ENCODE measurements at regions not wholly inside any gene's neighbourhood (a gene's known extent, or its start where the extent isn't known, plus 50 kb on each side); places are given as distances from the start of the nearest gene placed in this dataset.

- DNase-seq (ENCODE audit: low read depth, low spot score) (no peak), FAIRE-seq (no peak)
- Histone ChIP-seq H3K27ac (ENCODE audit: control insufficient read depth, insufficient read depth, low read length) (no peak overlapping the region), H3K36me3 (ENCODE audit: control insufficient read depth in 2 of 2, extremely low read depth in 1 of 2, insufficient read depth in 2 of 2, low read length in 2 of 2) (no peaks in the 10 kb centered on the region), H3K4me3 (ENCODE audit: control insufficient read depth in 2 of 3, extremely low read depth in 1 of 3, insufficient read depth in 2 of 3, low read depth in 1 of 3, low read length in 3 of 3) (no peak overlapping the region), H3K4me2 (ENCODE audit: control insufficient read depth, extremely low read depth, insufficient read depth, low read depth, low read length) (no peak overlapping the region), H2AFZ (ENCODE audit: control insufficient read depth, low read length) (no peak overlapping the region), H3K9me1 (ENCODE audit: control insufficient read depth, extremely low read depth, insufficient read depth, low read length) (no peaks in the 10 kb centered on the region), H4K20me1 (ENCODE audit: control insufficient read depth, extremely low read depth, insufficient read depth, low read length) (no peaks in the 10 kb centered on the region), H3K9me3 (ENCODE audit: control insufficient read depth, low read depth, low read length) (no peaks in the 10 kb centered on the region), H3K79me2 (ENCODE audit: control insufficient read depth, insufficient read depth, low read length) (no peaks in the 10 kb centered on the region), H3K9ac (ENCODE audit: control insufficient read depth, extremely low read depth, insufficient read depth, low read length) (no peak overlapping the region), H3K4me1 (ENCODE audit: control insufficient read depth, extremely low read depth, insufficient read depth, low read length) (no peaks in the 10 kb centered on the region), H3K27me3 (ENCODE audit: control insufficient read depth, extremely low read depth, insufficient read depth, low read length) (no peaks in the 10 kb centered on the region)
- TF ChIP-seq EZH2 (IDR thresholded peaks at IDR 0.05; ENCODE audit: low read length) (no peak), CTCF (optimal IDR thresholded peaks at IDR 0.05 in 1 of 3, IDR thresholded peaks at IDR 0.05 in 1 of 3, conservative IDR thresholded peaks at IDR 0.05 in 1 of 3; ENCODE audit: extremely low read depth in 1 of 3, insufficient read depth in 2 of 3, low read length in 3 of 3) (no peak)
- dilution Hi-C loops (cut with MboI; ENCODE audit: extremely low pct_ligation_motif_present, low sequenced_read_pairs) = no loop called here
These were observed 412.1 kb upstream of the RASGEF1B start for GRCh38 chr4:81883530-81884450.

- dilution Hi-C loops (cut with MboI; ENCODE audit: extremely low pct_ligation_motif_present, low sequenced_read_pairs) = no loop called here
- no peak overlapping the region for H3K4me3 ChIP-seq (ENCODE audit: control insufficient read depth in 2 of 3, extremely low read depth in 1 of 3, insufficient read depth in 2 of 3, low read depth in 1 of 3, low read length in 3 of 3)
- no peak for TF ChIP-seq CTCF (optimal IDR thresholded peaks at IDR 0.05 in 1 of 3, IDR thresholded peaks at IDR 0.05 in 1 of 3, conservative IDR thresholded peaks at IDR 0.05 in 1 of 3; ENCODE audit: extremely low read depth in 1 of 3, insufficient read depth in 2 of 3, low read length in 3 of 3)
- no peak for TF ChIP-seq EZH2 (IDR thresholded peaks at IDR 0.05; ENCODE audit: low read length)
- H3K27me3 ChIP-seq (ENCODE audit: control insufficient read depth, extremely low read depth, insufficient read depth, low read length) = no peaks in the 10 kb centered on the region
- H3K4me2 ChIP-seq (ENCODE audit: control insufficient read depth, extremely low read depth, insufficient read depth, low read depth, low read length) = no peak overlapping the region
- H2AFZ ChIP-seq (ENCODE audit: control insufficient read depth, low read length) = no peak overlapping the region
- no peaks in the 10 kb centered on the region for H3K36me3 ChIP-seq (ENCODE audit: control insufficient read depth in 2 of 2, extremely low read depth in 1 of 2, insufficient read depth in 2 of 2, low read length in 2 of 2)
- FAIRE-seq (no peak), DNase-seq (ENCODE audit: low read depth, low spot score) (no peak)
- no peak overlapping the region for H3K9ac ChIP-seq (ENCODE audit: control insufficient read depth, extremely low read depth, insufficient read depth, low read length)
- no peak overlapping the region for H3K27ac ChIP-seq (ENCODE audit: control insufficient read depth, insufficient read depth, low read length)
- no peaks in the 10 kb centered on the region for H3K9me3 ChIP-seq (ENCODE audit: control insufficient read depth, low read depth, low read length)
- no peaks in the 10 kb centered on the region for H4K20me1 ChIP-seq (ENCODE audit: control insufficient read depth, extremely low read depth, insufficient read depth, low read length)
- no peaks in the 10 kb centered on the region for H3K79me2 ChIP-seq (ENCODE audit: control insufficient read depth, insufficient read depth, low read length)
- no peaks in the 10 kb centered on the region for H3K4me1 ChIP-seq (ENCODE audit: control insufficient read depth, extremely low read depth, insufficient read depth, low read length)
- no peaks in the 10 kb centered on the region for H3K9me1 ChIP-seq (ENCODE audit: control insufficient read depth, extremely low read depth, insufficient read depth, low read length)
These were observed 411.3 kb upstream of the RASGEF1B start for GRCh38 chr4:81883004-81883403.

All from keratinocyte (primary cell).